K562 (cell line): ENCODE measurements at regions not wholly inside any gene's neighbourhood (a gene's known extent, or its start where the extent isn't known, plus 50 kb on each side); places are given as distances from the start of the nearest gene placed in this dataset.

Experiments
- HEY1 ChIP-seq: fragments of 250-450 bp; sonication (Bioruptor Pico); IDR thresholded peaks from 2 replicates; pipeline ENCODE4 v1.5.0; 2020; ENCODE audit warnings: mild to moderate bottlenecking, moderate library complexity, borderline replicate concordance
- SMC3 ChIP-seq: conservative IDR thresholded peaks from 2 replicates; pipeline ENCODE4 v1.6.1; 2011; ENCODE audit warnings: low read depth, low read length, improper control_type of control experiment; ENCODE audit not compliant: insufficient read depth

GRCh38 chr2:210756855-210757254 lies 200.5 kb downstream of the CPS1 start:
- TF ChIP-seq SMC3 (no peak), HEY1 (CRISPR knock-in tag) (no peak)
